Coronary artery (tissue), 2 donors: ENCODE measurements at regions not wholly inside any gene's neighbourhood (a gene's known extent, or its start where the extent isn't known, plus 50 kb on each side); places are given as distances from the start of the nearest gene placed in this dataset.

Source experiments
- DNase-seq: peaks from one replicate; pipeline ENCODE4 v3.0.0-alpha.2; 2017; ENCODE audit warnings: low spot score
- H3K27ac ChIP-seq, 2 donors: fragments of 200-600 bp; sonication (generic); one replicate each; pipeline ENCODE4 v1.5.1; 2016 to 2019
- H3K4me3 ChIP-seq: fragments of 200-600 bp; sonication (generic); 2 replicates; pipeline ENCODE4 v1.5.1; 2016; ENCODE audit warnings: mild to moderate bottlenecking, moderate library complexity
- TF ChIP-seq, protein P1 (sequence below): fragments of 200-600 bp; sonication (generic); IDR thresholded peaks from one replicate; pipeline ENCODE4 v1.5.1; 2019; ENCODE audit warnings: antibody characterized with exemption

DNA sequence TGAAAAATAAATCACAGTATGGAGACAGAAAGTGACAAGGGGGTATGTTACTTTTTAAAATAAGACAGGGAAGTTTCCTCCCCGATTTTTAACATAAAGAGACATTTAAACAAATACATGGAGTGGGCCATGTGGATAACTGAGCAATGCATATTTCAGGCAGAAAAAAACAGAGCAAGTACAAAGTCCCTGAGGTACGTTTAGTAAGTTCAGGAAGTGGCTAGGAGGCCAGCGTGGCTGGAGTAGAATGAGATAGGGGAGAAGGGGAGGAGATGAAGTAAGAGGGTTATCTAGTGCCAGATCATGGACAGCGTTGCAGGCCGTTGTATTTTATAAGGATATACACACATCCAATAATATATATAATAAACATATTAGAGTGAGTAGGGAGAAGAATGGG lies 84.2 kb upstream of the ELL2 start:
- no peak for DNase-seq
- TF ChIP-seq, protein P1, sequence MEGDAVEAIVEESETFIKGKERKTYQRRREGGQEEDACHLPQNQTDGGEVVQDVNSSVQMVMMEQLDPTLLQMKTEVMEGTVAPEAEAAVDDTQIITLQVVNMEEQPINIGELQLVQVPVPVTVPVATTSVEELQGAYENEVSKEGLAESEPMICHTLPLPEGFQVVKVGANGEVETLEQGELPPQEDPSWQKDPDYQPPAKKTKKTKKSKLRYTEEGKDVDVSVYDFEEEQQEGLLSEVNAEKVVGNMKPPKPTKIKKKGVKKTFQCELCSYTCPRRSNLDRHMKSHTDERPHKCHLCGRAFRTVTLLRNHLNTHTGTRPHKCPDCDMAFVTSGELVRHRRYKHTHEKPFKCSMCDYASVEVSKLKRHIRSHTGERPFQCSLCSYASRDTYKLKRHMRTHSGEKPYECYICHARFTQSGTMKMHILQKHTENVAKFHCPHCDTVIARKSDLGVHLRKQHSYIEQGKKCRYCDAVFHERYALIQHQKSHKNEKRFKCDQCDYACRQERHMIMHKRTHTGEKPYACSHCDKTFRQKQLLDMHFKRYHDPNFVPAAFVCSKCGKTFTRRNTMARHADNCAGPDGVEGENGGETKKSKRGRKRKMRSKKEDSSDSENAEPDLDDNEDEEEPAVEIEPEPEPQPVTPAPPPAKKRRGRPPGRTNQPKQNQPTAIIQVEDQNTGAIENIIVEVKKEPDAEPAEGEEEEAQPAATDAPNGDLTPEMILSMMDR = no peak
- Histone ChIP-seq H3K4me3 (no peak overlapping the region), H3K27ac (no peak overlapping the region)

DNA sequence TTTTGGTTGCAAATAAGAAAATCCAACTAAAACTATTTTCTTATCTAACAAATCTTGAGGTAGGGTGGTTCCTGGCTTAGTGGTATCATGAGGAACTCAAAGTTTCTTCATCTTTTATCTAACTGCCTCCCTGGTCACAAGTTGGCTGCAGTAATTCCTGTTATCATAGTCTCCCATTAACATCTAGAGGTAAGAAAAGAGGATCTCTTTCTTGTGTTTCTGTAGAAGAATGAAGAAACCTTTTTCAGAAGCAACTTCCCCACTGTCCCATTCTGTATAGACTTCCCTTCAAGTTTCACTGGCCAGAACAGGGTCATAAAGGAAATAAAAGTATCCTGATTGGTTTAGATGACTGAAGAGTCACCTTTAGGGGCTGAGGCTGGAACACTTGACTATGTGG lies 81.8 kb upstream of the ELL2 start:
- H3K4me3 ChIP-seq = no peak overlapping the region
- no peak for DNase-seq
- no peak overlapping the region for H3K27ac ChIP-seq
- TF ChIP-seq, protein P1 = no peak

DNA sequence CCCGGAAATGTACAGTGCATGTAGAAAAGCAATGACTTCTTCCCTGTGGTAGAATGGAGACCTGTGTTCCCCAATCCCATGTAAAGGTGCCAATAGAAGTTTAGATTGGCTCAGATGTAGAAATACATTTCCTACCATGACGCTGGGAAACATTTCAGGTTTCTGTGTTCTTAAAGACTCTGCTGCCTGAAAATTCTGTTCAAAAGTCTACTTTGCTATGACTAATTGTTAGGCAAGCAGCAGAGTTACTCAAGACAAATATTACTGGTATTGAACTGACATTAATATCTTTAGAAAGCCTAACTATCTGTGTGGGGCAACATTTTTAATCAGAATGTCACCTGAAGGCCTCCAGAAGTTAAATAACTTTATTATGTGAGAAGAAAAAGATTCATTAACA lies 75.5 kb upstream of the ELL2 start:
- TF ChIP-seq, protein P1 = no peak
- Histone ChIP-seq H3K27ac (no peak overlapping the region), H3K4me3 (no peak overlapping the region)
- no peak for DNase-seq

DNA sequence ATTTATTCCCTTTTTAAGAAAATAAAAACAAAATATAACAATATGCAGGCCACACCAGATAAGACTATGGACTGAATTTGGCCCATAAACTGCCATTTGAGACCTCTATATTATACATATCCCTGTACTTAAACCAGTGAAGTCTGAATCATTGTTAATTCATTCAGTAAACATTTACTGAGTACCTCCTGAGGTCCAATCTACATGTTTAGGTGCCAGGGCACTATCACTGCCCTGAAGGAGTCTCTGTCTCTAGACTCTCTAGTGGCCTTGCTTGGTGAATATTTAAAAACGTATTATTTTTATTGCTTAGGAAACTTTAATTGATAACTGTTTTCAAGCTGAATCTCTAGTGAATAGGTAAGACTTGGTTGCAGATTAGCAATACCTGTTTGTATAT lies 74.7 kb upstream of the ELL2 start:
- no peak for DNase-seq
- no peak overlapping the region for H3K4me3 ChIP-seq
- no peak overlapping the region for H3K27ac ChIP-seq
- TF ChIP-seq, protein P1 = no peak

DNA sequence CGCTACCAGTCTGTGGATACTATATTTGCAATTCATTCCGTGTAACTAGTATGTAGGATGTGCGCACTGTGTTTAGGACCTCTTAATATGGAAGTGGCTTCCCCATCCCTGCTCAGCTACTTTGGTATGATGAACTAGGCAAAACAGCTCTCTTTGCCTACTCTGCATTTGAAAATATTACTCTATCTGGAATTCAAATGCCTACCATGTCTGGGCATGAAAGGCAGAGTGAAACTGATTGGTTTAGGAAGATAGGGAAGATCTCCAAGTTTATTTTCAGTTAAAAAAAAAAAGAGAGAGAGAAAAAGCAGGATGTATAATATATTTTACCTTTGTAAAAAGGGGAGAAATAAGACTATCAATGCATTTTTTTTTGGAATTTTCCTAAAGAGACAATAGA lies 74.1 kb upstream of the ELL2 start:
- Histone ChIP-seq H3K27ac (no peak overlapping the region), H3K4me3 (no peak overlapping the region)
- TF ChIP-seq, protein P1 = no peak
- no peak for DNase-seq

DNA sequence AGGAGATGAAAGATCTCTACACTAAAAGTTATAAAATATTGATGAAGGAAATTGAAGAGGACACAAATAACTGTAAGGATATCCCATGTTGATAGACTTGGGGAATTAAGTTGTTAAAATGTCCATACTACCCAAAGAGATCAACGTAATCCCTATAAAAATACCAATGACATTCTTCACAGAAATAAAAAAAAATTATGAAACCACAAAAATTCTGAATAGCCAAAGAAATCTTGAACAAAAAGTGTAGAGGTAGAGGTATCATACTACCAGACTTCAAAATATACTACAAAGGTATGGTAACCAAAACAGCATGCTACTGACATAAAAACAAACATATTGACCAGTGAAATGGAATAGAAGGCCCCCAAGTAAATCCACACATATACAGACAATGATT lies 71.5 kb upstream of the ELL2 start:
- Histone ChIP-seq H3K27ac (no peak overlapping the region), H3K4me3 (no peak overlapping the region)
- TF ChIP-seq, protein P1 = no peak
- no peak for DNase-seq

DNA sequence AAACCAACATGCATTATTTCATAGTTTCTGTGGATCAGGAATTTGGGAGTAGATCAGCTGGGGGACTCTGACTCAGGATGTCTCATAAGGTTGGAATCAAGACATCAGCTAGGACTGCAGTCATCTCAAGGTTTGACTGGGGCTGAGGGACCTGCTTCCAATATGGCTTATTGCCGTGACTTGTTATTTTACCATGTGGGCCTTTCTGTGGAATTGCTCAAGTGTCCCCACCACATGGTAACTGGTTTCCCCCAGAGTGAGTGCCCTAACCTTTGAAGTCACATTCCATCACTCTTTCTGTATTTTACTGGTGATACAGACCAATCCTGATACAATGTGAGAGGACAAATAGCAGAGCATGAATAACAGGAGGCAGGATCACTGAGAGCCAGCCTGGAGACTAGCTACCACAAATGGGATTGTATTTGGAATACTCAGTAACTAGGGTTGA lies 70.2 kb upstream of the ELL2 start:
- DNase-seq = no peak
- Histone ChIP-seq H3K27ac (no peak overlapping the region), H3K4me3 (no peak overlapping the region)
- TF ChIP-seq, protein P1 = no peak
